AG08396 (cell line): ENCODE measurements at regions not wholly inside any gene's neighbourhood (a gene's known extent, or its start where the extent isn't known, plus 50 kb on each side); places are given as distances from the start of the nearest gene placed in this dataset.

Source experiments
- DNase-seq: peaks from one replicate; pipeline ENCODE4 v3.0.0; 2012; ENCODE audit warnings: low spot score, mixed read lengths

- no peak for DNase-seq
Observed at GRCh38 chr5:61790678-61791077, 458.6 kb downstream of the ZSWIM6 start.

GRCh38 chr5:61796773-61797172, 464.7 kb downstream of the ZSWIM6 start:
- no peak for DNase-seq

- no peak for DNase-seq
Observed at GRCh38 chr5:61800450-61800849, 468.4 kb downstream of the ZSWIM6 start.

- no peak for DNase-seq
Observed at GRCh38 chr5:61801174-61801573, 469.1 kb downstream of the ZSWIM6 start.

GRCh38 chr5:61802456-61802855, 470.4 kb downstream of the ZSWIM6 start:
- DNase-seq = no peak

- peak; percentile 64 for DNase-seq
Observed at GRCh38 chr5:61805101-61805500, 473.0 kb downstream of the ZSWIM6 start.

- no peak for DNase-seq
Observed at GRCh38 chr5:61806491-61807020, 474.5 kb downstream of the ZSWIM6 start.

GRCh38 chr5:61808091-61808490, 476.0 kb downstream of the ZSWIM6 start:
- DNase-seq = no peak

GRCh38 chr5:61808909-61809308, 476.9 kb downstream of the ZSWIM6 start:
- no peak for DNase-seq

- no peak for DNase-seq
Observed at GRCh38 chr5:61809651-61810050, 477.6 kb downstream of the ZSWIM6 start.

GRCh38 chr5:61811052-61811451, 479.0 kb downstream of the ZSWIM6 start:
- no peak for DNase-seq

GRCh38 chr5:61813361-61813760, 481.3 kb downstream of the ZSWIM6 start:
- DNase-seq = no peak

GRCh38 chr5:61815339-61815738, 483.3 kb downstream of the ZSWIM6 start:
- DNase-seq = no peak

- DNase-seq = no peak
Observed at GRCh38 chr5:61816146-61816545, 484.1 kb downstream of the ZSWIM6 start.

GRCh38 chr5:61816585-61817450, 484.8 kb downstream of the ZSWIM6 start:
- DNase-seq = no peak

- peak; percentile 38 for DNase-seq
Observed at GRCh38 chr5:61817472-61818326, 485.6 kb downstream of the ZSWIM6 start.

GRCh38 chr5:61820836-61821235, 485.2 kb upstream of the KIF2A start:
- DNase-seq = no peak

GRCh38 chr5:61821561-61821960, 484.4 kb upstream of the KIF2A start:
- DNase-seq = no peak

GRCh38 chr5:61822584-61822983, 483.4 kb upstream of the KIF2A start:
- no peak for DNase-seq

GRCh38 chr5:61823065-61823464, 482.9 kb upstream of the KIF2A start:
- DNase-seq = no peak

- no peak for DNase-seq
Observed at GRCh38 chr5:61823781-61824180, 482.2 kb upstream of the KIF2A start.

GRCh38 chr5:61824396-61824795, 481.6 kb upstream of the KIF2A start:
- no peak for DNase-seq

GRCh38 chr5:61827445-61827975, 478.5 kb upstream of the KIF2A start:
- no peak for DNase-seq
